SK-N-MC (cell line): ENCODE measurements at regions not wholly inside any gene's neighbourhood (a gene's known extent, or its start where the extent isn't known, plus 50 kb on each side); places are given as distances from the start of the nearest gene placed in this dataset.

Source experiments
- EZH2 ChIP-seq: fragments of 200-600 bp; sonication (generic); IDR thresholded peaks from one replicate; pipeline ENCODE4 v1.6.1; 2017; ENCODE audit warnings: antibody characterized with exemption
- FOXP2 ChIP-seq: optimal IDR thresholded peaks from 2 replicates; pipeline ENCODE3; 2011; ENCODE audit warnings: mild to moderate bottlenecking, moderate library complexity; ENCODE audit not compliant: insufficient read depth; ENCODE audit errors: extremely low read length, control extremely low read depth
- POLR2AphosphoS5 ChIP-seq: IDR thresholded peaks from 2 replicates; pipeline ENCODE4 v1.6.1; 2012; ENCODE audit warnings: mild to moderate bottlenecking, low read depth, low read length, borderline replicate concordance

DNA sequence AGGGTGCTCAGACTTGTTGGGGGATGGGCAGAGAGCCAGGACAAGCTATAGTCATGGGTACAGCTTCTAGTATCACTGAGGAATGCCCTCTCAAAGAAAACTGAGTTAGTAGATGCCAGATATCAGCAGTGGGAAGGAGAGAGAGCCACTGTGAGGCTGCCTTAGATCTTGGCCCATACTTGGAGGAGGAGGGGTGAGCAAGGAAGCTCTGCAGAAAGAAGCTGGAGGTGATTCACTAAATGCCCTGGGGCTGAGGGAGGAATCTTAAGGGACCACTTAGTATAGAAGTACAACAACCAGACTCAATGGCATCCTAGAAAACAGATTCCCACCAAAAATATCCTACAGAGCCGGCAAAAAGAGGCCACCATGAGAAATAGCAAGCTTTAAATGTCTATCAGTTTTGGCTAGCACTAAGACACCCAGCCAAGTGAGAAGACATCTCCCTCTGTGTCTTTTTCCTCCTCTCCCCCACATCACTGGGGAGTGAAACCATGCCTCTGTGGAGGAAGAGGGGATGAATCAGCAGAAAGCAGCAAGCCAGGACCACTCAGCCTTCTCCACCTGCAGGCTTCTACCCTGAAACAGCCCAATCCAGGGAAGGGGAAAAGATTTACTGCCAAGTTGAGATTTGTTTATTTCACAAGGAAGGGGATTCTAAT is 282.5 kb upstream of the STT3B start:
- TF ChIP-seq POLR2AphosphoS5 (no peak), EZH2 (no peak), FOXP2 (no peak)
